ENCODE measurements at regions not wholly inside any gene's neighbourhood (a gene's known extent, or its start where the extent isn't known, plus 50 kb on each side); places are given as distances from the start of the nearest gene placed in this dataset.
"Not testable (repeated sequence)": the region's sequence is repeated elsewhere in the genome, so short reads cannot be mapped to it uniquely, and the experiment has no call there.

DNA sequence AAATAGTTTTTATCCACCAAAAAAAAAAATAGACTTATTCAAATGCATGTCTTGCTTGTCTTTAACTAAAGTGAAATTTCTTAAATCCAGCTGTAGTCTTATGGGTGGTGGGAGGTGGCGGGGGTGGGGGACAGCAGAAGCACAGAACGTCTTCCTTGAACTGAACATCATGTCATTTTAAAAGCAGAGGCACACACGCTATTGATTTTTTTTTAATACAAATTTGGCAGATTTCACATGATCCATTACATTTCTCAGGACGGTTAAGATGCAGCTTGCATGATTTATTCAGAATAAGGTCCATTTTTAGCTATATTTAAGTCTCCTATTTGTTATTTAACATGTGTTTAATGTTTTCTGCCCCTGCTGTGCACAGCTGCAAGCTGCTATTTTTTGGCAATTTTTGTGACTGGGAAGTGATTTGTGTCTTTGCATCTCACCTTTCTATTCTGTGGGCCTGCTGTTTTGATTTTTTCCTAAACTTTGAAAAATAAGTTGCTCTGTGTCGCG, 274.0 kb downstream of the TSHZ3 start:
- DNase-seq, result no peak

- no peak for DNase-seq
Measured at GRCh38 chr19:31074199-31075125, 274.8 kb downstream of the TSHZ3 start.

DNA sequence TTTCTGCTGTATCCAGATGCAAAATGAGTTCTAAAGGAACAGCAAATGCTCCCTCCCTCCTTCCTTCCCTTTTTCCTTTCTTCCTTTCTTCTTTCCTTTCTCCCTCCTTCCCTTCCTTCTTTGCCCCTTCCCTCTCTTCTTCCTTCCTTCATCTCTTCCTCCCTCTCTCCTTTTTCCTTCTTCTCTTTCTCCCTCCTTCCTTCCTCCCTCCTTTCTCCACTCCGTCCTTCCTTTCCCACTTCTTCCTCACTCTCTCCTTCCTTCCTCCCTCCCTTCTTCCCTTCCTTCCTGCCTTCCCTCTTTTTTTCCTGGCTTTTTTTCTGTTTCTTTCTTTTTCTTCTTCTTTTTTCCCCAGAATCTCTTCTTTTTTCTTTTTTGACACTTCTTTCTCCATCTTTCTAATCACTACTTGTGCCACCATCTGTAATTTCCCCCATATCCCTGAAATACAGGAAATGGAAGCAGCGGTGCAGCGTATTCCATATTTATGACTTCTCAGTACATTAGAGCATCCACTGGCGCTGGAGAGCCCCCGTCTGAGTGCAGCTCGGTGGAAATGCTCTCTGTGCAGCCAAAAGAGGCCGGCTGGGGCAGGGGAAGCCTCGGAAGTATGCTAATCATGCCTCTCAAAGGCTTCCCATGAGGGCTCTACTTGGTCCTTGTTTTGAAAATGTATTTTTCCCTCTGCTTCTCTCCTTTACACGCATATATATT, 275.6 kb downstream of the TSHZ3 start:
- no peak for DNase-seq

DNA sequence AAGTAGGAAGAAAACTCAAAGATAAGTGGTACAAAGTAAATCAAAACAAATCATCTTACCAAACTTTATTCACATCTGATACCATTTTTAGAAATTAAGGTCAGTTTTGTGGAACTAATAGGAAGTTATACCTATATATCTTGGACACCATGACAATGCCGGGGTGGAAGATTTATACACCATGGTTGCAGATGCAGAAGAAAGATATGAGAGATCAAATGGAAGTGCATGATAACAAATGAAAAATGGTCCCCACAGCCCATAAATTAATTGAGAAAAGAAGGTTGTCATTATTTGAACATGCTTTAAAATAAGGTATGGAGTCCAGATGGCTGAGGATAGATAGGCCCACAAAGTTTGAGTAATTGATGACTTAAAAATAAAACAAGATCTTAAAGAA, 276.8 kb downstream of the TSHZ3 start:
- no peak for DNase-seq

- no peak for DNase-seq
Measured at GRCh38 chr19:31071136-31071855, 277.9 kb downstream of the TSHZ3 start.

DNA sequence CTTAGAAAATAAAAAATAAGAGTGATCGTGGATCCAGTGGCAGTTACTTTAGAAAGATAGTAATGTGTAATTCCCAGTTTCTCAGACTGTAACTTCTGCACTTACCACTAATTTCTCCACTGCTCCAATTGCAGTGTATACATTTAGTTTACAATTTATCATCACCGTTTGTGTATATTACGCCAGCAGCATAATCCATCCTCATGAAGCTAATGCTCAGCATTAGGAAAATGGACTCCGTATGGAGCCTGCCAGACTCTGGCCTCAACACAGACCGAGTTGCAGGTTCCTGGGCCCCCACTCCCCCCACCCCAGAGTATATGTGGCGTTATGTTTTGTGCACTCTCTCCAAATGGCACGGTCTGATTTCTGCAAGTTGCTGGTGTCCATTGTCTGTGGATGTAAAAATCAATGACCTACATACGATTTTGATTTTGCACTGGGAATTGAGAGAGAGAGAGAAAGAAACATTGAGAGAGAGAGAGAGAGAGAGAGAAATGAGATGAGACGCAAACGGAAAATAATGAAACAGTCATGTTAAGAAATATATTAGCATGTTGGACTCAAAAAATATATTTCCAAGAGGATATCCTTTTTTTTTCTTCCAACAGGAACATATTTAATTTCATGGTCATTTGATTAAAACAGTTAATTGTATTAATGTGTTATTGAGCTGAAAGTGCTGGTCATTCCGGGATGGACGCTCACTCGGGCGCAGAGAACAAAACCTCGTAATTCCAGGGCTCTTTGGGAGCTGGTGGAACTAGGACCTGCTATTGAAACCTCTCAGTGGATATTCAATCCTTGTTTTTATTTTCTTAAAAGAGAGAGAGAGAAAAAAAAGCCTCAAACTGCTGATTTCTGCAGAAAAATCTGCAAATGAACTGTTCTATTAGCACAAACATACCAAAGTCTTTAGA, 278.8 kb downstream of the TSHZ3 start:
- DNase-seq, result no peak

DNA sequence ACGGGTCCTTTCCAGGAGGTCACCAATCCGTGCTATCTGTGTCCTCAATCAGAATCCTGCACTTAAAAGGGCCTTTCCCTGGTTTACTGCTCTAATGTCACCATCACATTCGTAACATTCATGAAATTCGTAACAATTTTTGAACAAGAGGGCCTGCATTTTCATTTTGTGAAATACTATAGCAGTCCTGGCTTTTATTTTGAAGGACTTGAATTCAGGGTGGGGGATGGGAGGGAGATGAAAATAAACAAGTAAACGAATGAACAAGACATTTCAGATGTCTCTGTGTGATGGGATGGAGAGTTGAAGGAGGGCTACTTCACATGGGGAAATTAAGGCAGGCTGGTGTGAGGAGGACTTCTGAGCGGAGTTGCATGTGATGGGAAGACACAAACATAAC, 281.0 kb downstream of the TSHZ3 start:
- no peak for DNase-seq

DNA sequence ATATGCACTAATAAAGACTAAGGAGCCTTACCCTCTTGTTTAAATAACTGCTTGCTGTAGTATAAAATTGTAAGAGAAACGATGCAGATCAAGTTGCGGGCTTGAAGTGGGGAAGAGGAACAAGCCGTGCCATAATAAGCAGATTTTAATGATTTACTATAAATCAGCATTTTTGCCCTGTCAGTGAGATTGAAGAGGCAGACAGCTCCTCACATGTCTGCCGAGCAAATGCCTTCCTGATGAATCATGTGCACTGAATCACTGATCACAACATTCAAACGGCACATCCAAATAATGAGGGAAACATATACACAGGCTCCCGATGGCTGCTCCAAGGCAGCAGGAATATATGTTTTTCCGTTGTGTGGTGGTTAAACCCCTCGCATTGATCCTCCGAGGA, 282.9 kb downstream of the TSHZ3 start:
- no peak for DNase-seq

DNA sequence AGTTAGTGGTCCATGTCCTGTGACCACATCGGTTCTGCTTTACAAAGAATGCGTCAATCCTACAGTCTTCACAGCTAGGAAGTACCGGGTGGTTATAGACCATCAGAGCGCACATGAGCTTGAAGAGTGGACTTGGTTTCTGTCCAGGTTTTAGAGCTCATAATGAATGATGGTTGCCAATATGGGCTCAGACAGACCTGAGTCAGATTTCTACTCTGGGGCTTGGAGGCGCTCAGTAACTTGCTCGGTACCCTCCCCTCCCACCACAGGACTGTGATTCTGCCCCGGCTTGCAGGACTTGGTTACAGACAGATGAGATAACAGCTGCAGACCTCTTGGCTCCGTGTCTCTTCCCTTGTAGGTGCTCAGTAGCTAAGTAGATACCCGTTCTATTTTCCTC, 284.7 kb downstream of the TSHZ3 start:
- no peak for DNase-seq

GRCh38 chr19:31058676-31059340, 290.4 kb downstream of the TSHZ3 start:
- DNase-seq, result no peak

- no peak for DNase-seq
Measured at GRCh38 chr19:31057476-31057875, 291.8 kb downstream of the TSHZ3 start.

GRCh38 chr19:31055454-31055853, 293.8 kb downstream of the TSHZ3 start:
- no peak for DNase-seq

DNA sequence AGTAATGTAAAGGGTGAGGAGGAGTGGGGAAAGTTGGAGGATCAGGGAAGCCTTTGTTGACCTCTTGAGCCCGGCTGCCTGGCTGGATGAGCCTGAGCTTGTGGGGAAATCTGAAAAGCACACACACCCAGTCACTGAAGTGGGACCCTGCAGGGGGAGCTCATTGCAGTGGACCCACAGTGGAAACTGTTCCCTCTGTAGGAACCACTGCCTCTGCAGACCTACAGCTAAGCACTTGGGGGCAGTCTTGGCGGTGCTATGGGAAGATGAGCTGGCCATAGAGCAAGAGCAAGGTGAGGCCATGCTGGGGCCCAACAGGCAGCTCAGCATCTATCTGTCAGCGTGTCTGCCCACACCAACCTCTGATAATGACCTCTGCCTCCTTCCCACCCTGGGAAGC, 294.8 kb downstream of the TSHZ3 start:
- DNase-seq, result no peak

- no peak for DNase-seq
Measured at GRCh38 chr19:31049431-31049830, 299.8 kb downstream of the TSHZ3 start.

DNA sequence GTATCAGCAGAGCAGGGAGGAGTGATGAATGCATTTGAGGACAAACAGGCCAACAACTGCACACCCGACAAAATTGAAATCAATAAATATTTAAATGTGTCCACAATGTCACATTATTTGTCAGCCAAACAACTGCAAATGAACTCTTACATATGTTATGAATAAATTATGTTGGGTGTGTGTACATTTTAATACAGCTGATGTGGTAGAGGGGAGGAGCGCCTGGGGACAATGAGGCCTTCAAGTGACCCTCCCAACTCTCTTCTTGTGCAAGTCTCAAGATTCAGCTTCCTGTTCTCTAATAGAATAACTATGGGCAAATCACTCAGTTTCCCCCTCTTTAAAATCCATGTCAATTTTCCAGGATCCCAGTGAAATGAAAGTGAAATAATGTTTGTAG, 303.2 kb downstream of the TSHZ3 start:
- DNase-seq, result no peak

DNA sequence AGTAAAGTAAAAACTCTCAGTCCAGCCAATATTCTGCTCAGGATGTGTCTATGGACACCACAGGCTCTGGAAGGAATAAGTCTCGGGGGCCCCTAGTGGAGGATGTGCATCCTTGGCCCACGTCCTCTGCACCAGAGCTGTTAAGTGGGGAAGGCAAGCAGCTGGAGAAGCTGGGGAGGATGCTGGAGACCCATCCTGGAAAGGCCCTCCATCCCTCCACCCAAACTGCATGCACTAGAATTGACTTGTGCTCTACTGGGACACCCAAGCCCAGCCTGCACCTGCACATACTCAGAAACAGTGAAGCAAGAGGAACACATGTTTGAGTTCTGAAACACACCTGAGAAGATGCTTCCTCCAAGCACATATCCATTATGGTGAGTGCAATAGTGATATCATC, 307.8 kb downstream of the TSHZ3 start:
- no peak for DNase-seq

DNA sequence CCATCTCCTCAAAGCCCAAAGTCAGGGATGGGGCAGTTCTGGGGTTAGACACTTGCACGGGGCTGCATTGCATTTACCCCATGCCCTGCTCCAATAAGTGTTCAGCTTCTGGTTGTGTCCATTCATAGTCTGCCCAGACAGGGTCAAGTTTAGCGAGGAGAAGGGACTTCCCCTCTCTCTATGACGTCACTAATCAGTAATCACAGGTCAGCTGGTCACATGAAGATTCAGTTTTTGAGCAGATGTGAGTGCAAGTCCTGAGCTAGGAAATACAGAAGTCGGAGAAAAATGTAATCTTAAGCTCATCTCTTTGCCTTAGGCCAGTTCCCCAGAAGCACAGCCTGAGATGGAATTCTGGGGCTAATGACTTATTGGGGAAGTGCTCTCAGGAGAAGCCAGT, 310.1 kb downstream of the TSHZ3 start:
- DNase-seq, result no peak

GRCh38 chr19:31037286-31037980, 311.8 kb downstream of the TSHZ3 start:
- no peak for DNase-seq

DNA sequence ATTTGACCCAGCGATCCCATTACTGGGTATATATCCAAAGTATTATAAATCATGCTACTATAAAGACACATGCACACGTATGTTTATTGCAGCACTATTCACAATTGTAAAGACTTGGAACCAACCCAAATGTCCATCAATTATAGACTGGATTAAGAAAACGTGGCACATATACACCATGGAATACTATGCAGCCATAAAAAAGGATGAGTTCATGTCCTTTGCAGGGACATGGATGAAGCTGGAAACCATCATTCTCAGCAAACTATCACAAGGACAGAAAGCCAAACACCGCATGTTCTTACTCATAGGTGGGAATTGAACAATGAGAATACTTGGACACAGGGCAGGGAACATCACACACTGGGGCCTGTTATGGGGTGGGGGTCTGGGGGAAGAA, 317.8 kb downstream of the TSHZ3 start:
- DNase-seq, result not testable (repeated sequence)

DNA sequence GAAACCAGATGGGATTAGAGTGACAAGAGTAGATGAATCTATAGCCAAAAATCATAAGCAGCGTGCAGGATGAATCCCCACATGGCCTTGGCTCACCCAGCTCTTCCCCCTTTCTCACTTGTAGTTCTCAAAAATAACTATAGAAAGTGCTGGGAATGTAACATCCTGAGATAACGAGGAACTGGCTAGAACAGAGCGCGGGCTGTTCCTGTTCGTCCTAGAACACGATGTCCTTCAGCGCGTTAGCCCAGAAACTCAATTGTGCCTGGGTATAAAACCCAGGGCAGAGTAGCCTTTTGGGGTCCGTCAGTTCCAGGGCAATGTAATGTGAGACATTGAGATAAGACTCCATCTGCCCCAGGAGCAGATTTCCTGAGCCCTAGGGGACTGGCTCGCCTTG, 326.2 kb downstream of the TSHZ3 start:
- DNase-seq, result no peak

DNA sequence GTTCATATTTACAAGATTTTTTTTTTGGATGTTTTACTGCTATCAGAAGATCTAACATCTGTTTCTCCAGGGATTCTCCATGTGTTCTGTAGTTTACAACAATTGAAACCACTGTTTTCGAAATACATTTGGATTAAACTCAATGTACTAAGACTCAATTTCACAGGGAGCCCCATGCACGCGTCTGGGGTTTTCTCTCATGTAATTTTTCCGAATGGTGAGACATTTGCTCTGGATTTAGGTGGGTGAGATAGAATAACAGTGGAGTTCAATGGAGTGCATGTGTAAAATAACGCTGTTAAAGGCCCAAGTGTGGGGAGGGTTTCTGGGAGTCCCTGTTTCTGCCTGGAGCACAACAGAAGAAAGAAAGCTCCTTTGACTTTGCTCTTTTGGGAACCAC, 330.3 kb downstream of the TSHZ3 start:
- no peak for DNase-seq
